SK-N-SH (cell line): ENCODE measurements at regions not wholly inside any gene's neighbourhood (a gene's known extent, or its start where the extent isn't known, plus 50 kb on each side); places are given as distances from the start of the nearest gene placed in this dataset.

Experiments used
- CHD2 ChIP-seq: fragments of 150-350 bp; IDR thresholded peaks from 2 replicates; pipeline ENCODE4 v1.6.1; 2018; ENCODE audit warnings: low read length; ENCODE audit not compliant: partially characterized antibody
- CTCF ChIP-seq: fragments of 200-600 bp; sonication (generic); IDR thresholded peaks from 2 replicates; pipeline ENCODE4 v1.6.1; 2017; ENCODE audit warnings: antibody characterized with exemption, mild to moderate bottlenecking, moderate library complexity
- FOXJ3 ChIP-seq: sonication (generic); formaldehyde crosslinking; IDR thresholded peaks from 2 replicates; pipeline ENCODE4 v1.5.1; 2020; ENCODE audit warnings: mild to moderate bottlenecking, missing genetic modification reagents
- GABPA ChIP-seq: IDR thresholded peaks from 2 replicates; pipeline ENCODE4 v1.4.0; 2012; ENCODE audit warnings: low read depth, mild to moderate bottlenecking
- IRF3 ChIP-seq: fragments of 150-350 bp; IDR thresholded peaks from 2 replicates; pipeline ENCODE4 v1.6.1; 2016; ENCODE audit warnings: mild to moderate bottlenecking, low read depth, low read length
- MXI1 ChIP-seq: IDR thresholded peaks from 2 replicates; pipeline ENCODE4 v1.6.1; 2012; ENCODE audit warnings: mild to moderate bottlenecking, low read depth, low read length, improper control_type of control experiment
- POLR2AphosphoS5 ChIP-seq: IDR thresholded peaks from 2 replicates; pipeline ENCODE4 v1.6.1; 2012; ENCODE audit warnings: low read depth, low read length
- RAD21 ChIP-seq: IDR thresholded peaks from 2 replicates; pipeline ENCODE4 v1.6.1; 2012; ENCODE audit warnings: mild to moderate bottlenecking, low read length

DNA sequence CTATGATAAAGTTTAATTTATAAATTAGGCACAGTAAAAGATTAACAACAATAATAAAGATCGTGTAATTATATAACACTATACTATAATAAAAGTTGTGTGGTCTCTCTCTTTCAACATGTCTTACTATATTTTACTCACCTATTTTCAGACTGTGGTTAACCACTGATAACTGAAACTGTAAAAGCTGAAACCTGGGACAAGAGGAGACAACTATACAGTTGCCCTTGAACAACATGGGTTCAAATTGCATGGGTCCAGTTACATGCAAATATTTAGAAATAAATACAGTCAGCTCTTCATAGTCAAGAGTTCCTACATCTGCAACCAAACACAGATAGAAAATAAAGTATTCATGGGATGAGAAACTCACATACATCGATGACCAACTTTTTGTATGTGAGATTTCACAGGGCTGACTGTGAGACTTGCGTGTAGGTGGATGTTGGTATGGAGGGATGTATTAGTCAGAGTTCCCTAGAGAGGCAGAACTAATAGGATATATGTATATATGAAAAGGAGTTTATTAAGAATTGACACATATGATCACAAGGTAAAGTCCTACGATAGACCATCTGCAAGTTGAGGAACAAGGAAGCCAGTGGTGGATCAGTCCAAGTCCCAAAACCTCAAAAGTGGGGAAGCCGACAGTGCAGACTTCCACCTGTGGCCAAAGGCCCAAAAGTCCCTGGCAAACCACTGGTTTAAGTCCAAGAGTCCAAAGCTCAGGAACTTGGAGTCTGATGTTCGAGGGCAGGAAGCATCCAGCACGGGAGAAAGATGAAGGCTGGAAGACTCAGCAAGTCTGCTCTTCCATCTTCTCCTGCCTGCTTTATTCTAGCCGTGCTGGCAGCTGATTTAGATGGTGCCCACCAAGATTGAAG lies 359.5 kb downstream of the INSC start:
- TF ChIP-seq CTCF = no peak
- TF ChIP-seq POLR2AphosphoS5 = no peak
- no peak for TF ChIP-seq CHD2
- TF ChIP-seq IRF3 = no peak
- TF ChIP-seq RAD21 = no peak
- no peak for TF ChIP-seq FOXJ3 (CRISPR knock-in tag)
- TF ChIP-seq MXI1 = no peak
- no peak for TF ChIP-seq GABPA
